PC-3 (cell line): ENCODE measurements at regions not wholly inside any gene's neighbourhood (a gene's known extent, or its start where the extent isn't known, plus 50 kb on each side); places are given as distances from the start of the nearest gene placed in this dataset.
"Not testable (repeated sequence)": the region's sequence is repeated elsewhere in the genome, so short reads cannot be mapped to it uniquely, and the experiment has no call there.

ENCODE experiments used
- ATAC-seq: fragments of 200-7000 bp; cut with Tn5 transposase; 2 replicates; pipeline ENCODE4 v1.9.1; 2020; ENCODE audit warnings: mild to moderate bottlenecking, moderate library complexity
- BruUV-seq: library from RNA; stranded (reverse); fragments of 400-500 nt; replicated peaks from 2 replicates; lab custom pipeline; 2021; lab: Mats Ljungman, UMichigan
- CTCF ChIA-PET: fragments of 300-600 bp; sonication (Branson Sonifier 250); formaldehyde crosslinking; loops from one replicate; lab custom pipeline; 2022; ENCODE audit warnings: antibody characterized with exemption; lab: Charles Lee
- POLR2A ChIA-PET: fragments of 300-600 bp; sonication (Branson Sonifier 250); formaldehyde crosslinking; loops from one replicate; lab custom pipeline; 2022; ENCODE audit warnings: antibody characterized with exemption; ENCODE audit not compliant: unreplicated experiment; lab: Charles Lee
- DNase-seq: peaks from one replicate; pipeline ENCODE4 v3.0.0-alpha.2; 2015
- H2AFZ ChIP-seq: fragments of 300-600 bp; sonication (generic); 2 replicates; pipeline ENCODE4 v1.6.0; 2016; ENCODE audit warnings: antibody characterized with exemption, low read length
- H3F3A ChIP-seq: fragments of 300-600 bp; sonication (generic); one replicate; pipeline ENCODE4 v1.6.0; 2017; ENCODE audit warnings: antibody characterized with exemption, low read length, control low read depth, mild to moderate bottlenecking; ENCODE audit not compliant: unreplicated experiment
- H3K27ac ChIP-seq: fragments of 300-600 bp; sonication (generic); 2 replicates; pipeline ENCODE4 v1.5.1; 2016; ENCODE audit warnings: mild to moderate bottlenecking, low read length
- H3K27me3 ChIP-seq: fragments of 300-600 bp; sonication (generic); 2 replicates; pipeline ENCODE4 v1.6.1; 2016; ENCODE audit warnings: low read length, mixed read lengths
- H3K36me3 ChIP-seq: fragments of 300-600 bp; sonication (generic); 2 replicates; pipeline ENCODE4 v1.6.1; 2016; ENCODE audit warnings: low read depth, mixed run types, low read length, mixed read lengths
- H3K4me1 ChIP-seq: fragments of 300-600 bp; sonication (generic); 2 replicates; pipeline ENCODE4 v1.5.1; 2016; ENCODE audit warnings: low read length; ENCODE audit not compliant: insufficient read depth
- H3K4me2 ChIP-seq: fragments of 300-600 bp; sonication (generic); 2 replicates; pipeline ENCODE4 v1.6.0; 2016; ENCODE audit warnings: low read length
- H3K4me3 ChIP-seq: fragments of 300-600 bp; sonication (generic); 2 replicates; pipeline ENCODE4 v1.5.1; 2016; ENCODE audit warnings: mild to moderate bottlenecking, low read length, mixed read lengths
- H3K79me2 ChIP-seq: fragments of 300-600 bp; sonication (generic); 2 replicates; pipeline ENCODE4 v1.6.1; 2017; ENCODE audit warnings: low read length, mixed read lengths
- H3K9ac ChIP-seq: fragments of 300-600 bp; sonication (generic); 2 replicates; pipeline ENCODE4 v1.6.0; 2016; ENCODE audit warnings: mild to moderate bottlenecking, low read length
- H3K9me2 ChIP-seq: fragments of 300-600 bp; sonication (generic); replicated peaks from 2 replicates; pipeline ENCODE4 v1.6.1; 2016; ENCODE audit warnings: mixed run types, low read length, mixed read lengths
- H3K9me3 ChIP-seq: fragments of 300-600 bp; sonication (generic); 2 replicates; pipeline ENCODE4 v1.6.1; 2016; ENCODE audit warnings: low read length, mixed read lengths
- H4K20me1 ChIP-seq: fragments of 300-600 bp; sonication (generic); 2 replicates; pipeline ENCODE4 v1.6.1; 2016; ENCODE audit warnings: low read length, mixed read lengths
- CTCF ChIP-seq: fragments of 300-600 bp; sonication (generic); conservative IDR thresholded peaks from 2 replicates; pipeline ENCODE4 v1.5.1; 2017; ENCODE audit warnings: antibody characterized with exemption, low read depth, mild to moderate bottlenecking, low read length
- EZH2 ChIP-seq: fragments of 300-600 bp; sonication (generic); IDR thresholded peaks from one replicate; pipeline ENCODE4 v1.6.1; 2017; ENCODE audit warnings: antibody characterized with exemption, mild to moderate bottlenecking, low read length; ENCODE audit not compliant: unreplicated experiment
- EZH2phosphoT487 ChIP-seq: fragments of 300-600 bp; sonication (generic); IDR thresholded peaks from 2 replicates; pipeline ENCODE4 v1.6.1; 2018; ENCODE audit warnings: mild to moderate bottlenecking, antibody characterized with exemption, low read length, borderline replicate concordance
- intact Hi-C: fragments of 100-400 bp; cut with micrococcal nuclease; formaldehyde crosslinking; loops from 2 replicates; pipeline ENCODE4 v1.9.0; 2023

GRCh38 chr7:97446361-97446760, 285.5 kb upstream of the TAC1 start:
- peaks cover 3% of the 10 kb centered on the region; the same call in 1 of the 2 replicates for H3K27me3 ChIP-seq
- DNase-seq (no peak), ATAC-seq (no peak)
- no TSS peak for BruUV-seq
- H3K9me2 ChIP-seq, result no peaks in the 10 kb centered on the region
- no peak for TF ChIP-seq EZH2
- no peak for TF ChIP-seq EZH2phosphoT487
- no peak for TF ChIP-seq CTCF
- no peaks in the 10 kb centered on the region for H3K79me2 ChIP-seq
- no peaks in the 10 kb centered on the region for H3K36me3 ChIP-seq
- H3K4me3 ChIP-seq, result no peak overlapping the region
- no peak overlapping the region for H2AFZ ChIP-seq
- no peak overlapping the region for H3K27ac ChIP-seq
- no peaks in the 10 kb centered on the region for H3K4me1 ChIP-seq
- POLR2A ChIA-PET, result no interaction called here
- CTCF ChIA-PET, result no interaction called here
- H3F3A ChIP-seq, result no peaks in the 10 kb centered on the region
- H3K4me2 ChIP-seq, result no peak overlapping the region
- no peak overlapping the region for H3K9ac ChIP-seq
- H3K9me3 ChIP-seq, result no peaks in the 10 kb centered on the region
- no peaks in the 10 kb centered on the region for H4K20me1 ChIP-seq
- intact Hi-C loops, result no loop called here

- H3K9me3 ChIP-seq, H3K79me2 ChIP-seq, H3K4me1 ChIP-seq, H4K20me1 ChIP-seq, H3K36me3 ChIP-seq, CTCF ChIA-PET, H3K9me2 ChIP-seq, ATAC-seq, H3K27me3 ChIP-seq, H3K4me3 ChIP-seq, intact Hi-C loops, H3K27ac ChIP-seq, H2AFZ ChIP-seq, H3K4me2 ChIP-seq, POLR2A ChIA-PET, H3F3A ChIP-seq, H3K9ac ChIP-seq, BruUV-seq, DNase-seq: not testable (repeated sequence)
Measured at GRCh38 chr7:97449448-97449847, 282.4 kb upstream of the TAC1 start.

- no peak overlapping the region for H3K4me3 ChIP-seq
- no peaks in the 10 kb centered on the region for H3K9me2 ChIP-seq
- no peak for DNase-seq
- no peak overlapping the region for H3K9ac ChIP-seq
- no TSS peak for BruUV-seq
- no peak overlapping the region for H2AFZ ChIP-seq
- no peaks in the 10 kb centered on the region for H3F3A ChIP-seq
- intact Hi-C loops, result no loop called here
- ATAC-seq, result no peak
- H3K4me2 ChIP-seq, result no peak overlapping the region
- no peaks in the 10 kb centered on the region for H3K36me3 ChIP-seq
- TF ChIP-seq EZH2, result no peak
- no peak for TF ChIP-seq CTCF
- no peaks in the 10 kb centered on the region for H4K20me1 ChIP-seq
- H3K27me3 ChIP-seq, result peaks cover 3% of the 10 kb centered on the region; the same call in 1 of the 2 replicates
- H3K79me2 ChIP-seq, result no peaks in the 10 kb centered on the region
- ChIA-PET CTCF (no interaction called here), POLR2A (no interaction called here)
- H3K9me3 ChIP-seq, result no peaks in the 10 kb centered on the region
- H3K27ac ChIP-seq, result no peak overlapping the region
- no peaks in the 10 kb centered on the region for H3K4me1 ChIP-seq
Measured at GRCh38 chr7:97450516-97450915, 281.4 kb upstream of the TAC1 start.
